ENCODE measurements at regions not wholly inside any gene's neighbourhood (a gene's known extent, or its start where the extent isn't known, plus 50 kb on each side); places are given as distances from the start of the nearest gene placed in this dataset.

DNA sequence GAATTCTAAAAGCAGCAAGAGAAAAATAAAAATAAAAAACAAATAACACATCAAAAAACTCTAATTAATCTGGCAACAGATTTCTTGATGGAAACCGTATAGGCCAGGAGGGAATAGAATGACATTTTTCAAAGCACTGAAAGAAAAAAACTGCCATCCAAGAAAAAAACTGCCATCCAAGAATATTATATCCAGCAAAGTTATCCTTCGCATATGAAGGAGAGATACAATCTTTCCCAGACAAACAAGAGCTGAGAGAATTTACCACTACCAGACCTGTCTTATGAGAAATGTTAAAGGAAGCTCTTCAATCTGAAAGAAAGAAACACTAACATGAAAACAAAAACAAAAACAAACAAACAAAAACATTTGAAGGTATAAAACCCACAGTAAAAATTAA is 214.8 kb downstream of the EMP1 start:
- no peak overlapping the region for H3K27ac ChIP-seq (ENCODE audit: low read depth in 1 of 2, low read length in 1 of 2)
- no peaks in the 10 kb centered on the region for H3K27me3 ChIP-seq (ENCODE audit: control insufficient read depth in 3 of 3, insufficient read depth in 3 of 3, low read length in 2 of 3)
- H3K9me3 ChIP-seq (ENCODE audit: control insufficient read depth in 4 of 4, insufficient read depth in 3 of 4, low read length in 3 of 4), result peaks cover 0 to 7% (median 2%) of the 10 kb centered on the region in 4 donors
- WGBS, 2 donors, result 94 to 98% methylated on average over 2 of the region's 2 CpGs
- H3K9ac ChIP-seq (ENCODE audit: insufficient read depth in 1 of 2, low read length in 2 of 2), result no peak overlapping the region
- TF ChIP-seq CTCF (IDR thresholded peaks at IDR 0.05; ENCODE audit: control extremely low read depth, extremely low read depth), result no peak
- H3K4me1 ChIP-seq (ENCODE audit: control insufficient read depth in 5 of 5, insufficient read depth in 5 of 5, low read length in 5 of 5), result peaks cover 0 to 1% (median 0%) of the 10 kb centered on the region in 5 donors
- no peak for ATAC-seq (ENCODE audit: insufficient read depth, low FRiP score)
- no peak overlapping the region for H3K4me3 ChIP-seq
- H3K36me3 ChIP-seq (ENCODE audit: control insufficient read depth in 4 of 4, insufficient read depth in 4 of 4, low read length in 4 of 4), result no peaks in the 10 kb centered on the region
- DNase-seq, result no peak

- peak overlapping the region; percentile 6 for H3K4me3 ChIP-seq
- no peak for TF ChIP-seq CTCF (IDR thresholded peaks at IDR 0.05; ENCODE audit: control extremely low read depth, extremely low read depth)
- H3K27ac ChIP-seq (ENCODE audit: low read depth in 1 of 2, low read length in 1 of 2), result no peak overlapping the region
- 81 to 93% methylated on average over 5 of the region's 5 CpGs for WGBS, 2 donors
- H3K36me3 ChIP-seq (ENCODE audit: control insufficient read depth in 4 of 4, insufficient read depth in 4 of 4, low read length in 4 of 4), result no peaks in the 10 kb centered on the region
- DNase-seq, result no peak
- no peak overlapping the region for H3K9ac ChIP-seq (ENCODE audit: insufficient read depth in 1 of 2, low read length in 2 of 2)
- peaks cover 0 to 4% (median 0%) of the 10 kb centered on the region in 3 donors for H3K27me3 ChIP-seq (ENCODE audit: control insufficient read depth in 3 of 3, insufficient read depth in 3 of 3, low read length in 2 of 3)
- H3K4me1 ChIP-seq (ENCODE audit: control insufficient read depth in 5 of 5, insufficient read depth in 5 of 5, low read length in 5 of 5), result peaks cover 0 to 5% (median 0%) of the 10 kb centered on the region in 5 donors
- peaks cover 0 to 7% (median 2%) of the 10 kb centered on the region in 4 donors for H3K9me3 ChIP-seq (ENCODE audit: control insufficient read depth in 4 of 4, insufficient read depth in 3 of 4, low read length in 3 of 4)
- ATAC-seq (ENCODE audit: insufficient read depth, low FRiP score), result no peak
These were observed 209.6 kb downstream of the EMP1 start for GRCh38 chr12:13405961-13406703.

GRCh38 chr12:13404631-13405473 is 208.3 kb downstream of the EMP1 start:
- TF ChIP-seq CTCF (IDR thresholded peaks at IDR 0.05; ENCODE audit: control extremely low read depth, extremely low read depth), result no peak
- ATAC-seq (ENCODE audit: insufficient read depth, low FRiP score) (no peak), DNase-seq (no peak)
- WGBS, 2 donors, result 57 to 76% methylated on average over 13 of the region's 13 CpGs
- H3K27me3 ChIP-seq (ENCODE audit: control insufficient read depth in 3 of 3, insufficient read depth in 3 of 3, low read length in 2 of 3), result peaks cover 0 to 4% (median 0%) of the 10 kb centered on the region in 3 donors
- H3K4me1 ChIP-seq (ENCODE audit: control insufficient read depth in 5 of 5, insufficient read depth in 5 of 5, low read length in 5 of 5), result peaks cover 0 to 5% (median 0%) of the 10 kb centered on the region in 5 donors
- peaks cover 0 to 3% (median 0%) of the 10 kb centered on the region in 4 donors for H3K9me3 ChIP-seq (ENCODE audit: control insufficient read depth in 4 of 4, insufficient read depth in 3 of 4, low read length in 3 of 4)
- no peak overlapping the region for H3K4me3 ChIP-seq
- no peak overlapping the region for H3K9ac ChIP-seq (ENCODE audit: insufficient read depth in 1 of 2, low read length in 2 of 2)
- no peaks in the 10 kb centered on the region for H3K36me3 ChIP-seq (ENCODE audit: control insufficient read depth in 4 of 4, insufficient read depth in 4 of 4, low read length in 4 of 4)
- H3K27ac ChIP-seq (ENCODE audit: low read depth in 1 of 2, low read length in 1 of 2), result no peak overlapping the region
